ENCODE measurements at regions not wholly inside any gene's neighbourhood (a gene's known extent, or its start where the extent isn't known, plus 50 kb on each side); places are given as distances from the start of the nearest gene placed in this dataset.
A peak's percentile ranks its signal among the peaks of the same experiment; 100 is the strongest.

- H3K36me3 ChIP-seq (ENCODE audit: control insufficient read depth, insufficient read depth, low read length), result no peaks in the 10 kb centered on the region
- BruUV-seq (replicated peaks), result no TSS peak
- ChIA-PET POLR2A (no interaction called here), CTCF (no interaction called here)
- no peaks in the 10 kb centered on the region for H3K4me1 ChIP-seq (ENCODE audit: control insufficient read depth, insufficient read depth, low read length)
- in situ Hi-C loops (cut with HindIII; ENCODE audit: low pct_unique_long_range_greater_than_20kb, low sequenced_read_pairs) (no loop called here), intact Hi-C loops (cut with micrococcal nuclease; ENCODE audit: unreplicated experiment) (no loop called here)
- no peaks in the 10 kb centered on the region for H3K27me3 ChIP-seq (ENCODE audit: control insufficient read depth, insufficient read depth, low read length)
- TF ChIP-seq SIN3A (IDR thresholded peaks at IDR 0.05; ENCODE audit: borderline replicate concordance, insufficient read depth, low read depth, low read length) (no peak), REST (IDR thresholded peaks at IDR 0.05; ENCODE audit: insufficient read depth in 1 of 2, low read depth in 2 of 2, low read length in 1 of 2) (no peak), TCF7L2 (IDR thresholded peaks at IDR 0.05; ENCODE audit: low read depth, low read length) (no peak), POLR2AphosphoS5 (IDR thresholded peaks at IDR 0.05; ENCODE audit: low read depth, low read length) (no peak)
- TF ChIP-seq, protein P1, sequence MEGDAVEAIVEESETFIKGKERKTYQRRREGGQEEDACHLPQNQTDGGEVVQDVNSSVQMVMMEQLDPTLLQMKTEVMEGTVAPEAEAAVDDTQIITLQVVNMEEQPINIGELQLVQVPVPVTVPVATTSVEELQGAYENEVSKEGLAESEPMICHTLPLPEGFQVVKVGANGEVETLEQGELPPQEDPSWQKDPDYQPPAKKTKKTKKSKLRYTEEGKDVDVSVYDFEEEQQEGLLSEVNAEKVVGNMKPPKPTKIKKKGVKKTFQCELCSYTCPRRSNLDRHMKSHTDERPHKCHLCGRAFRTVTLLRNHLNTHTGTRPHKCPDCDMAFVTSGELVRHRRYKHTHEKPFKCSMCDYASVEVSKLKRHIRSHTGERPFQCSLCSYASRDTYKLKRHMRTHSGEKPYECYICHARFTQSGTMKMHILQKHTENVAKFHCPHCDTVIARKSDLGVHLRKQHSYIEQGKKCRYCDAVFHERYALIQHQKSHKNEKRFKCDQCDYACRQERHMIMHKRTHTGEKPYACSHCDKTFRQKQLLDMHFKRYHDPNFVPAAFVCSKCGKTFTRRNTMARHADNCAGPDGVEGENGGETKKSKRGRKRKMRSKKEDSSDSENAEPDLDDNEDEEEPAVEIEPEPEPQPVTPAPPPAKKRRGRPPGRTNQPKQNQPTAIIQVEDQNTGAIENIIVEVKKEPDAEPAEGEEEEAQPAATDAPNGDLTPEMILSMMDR (IDR thresholded peaks at IDR 0.05), result no peak
- no peak for ATAC-seq
- no peaks in the 10 kb centered on the region for H3K9me3 ChIP-seq (ENCODE audit: control insufficient read depth, insufficient read depth, low read depth, low read length)
- no peak for DNase-seq (ENCODE audit: low read depth, low spot score)
- H3K27ac ChIP-seq (ENCODE audit: low read length), result no peak overlapping the region
- H3K4me3 ChIP-seq (ENCODE audit: low read depth in 2 of 2, low read length in 2 of 2), result no peak overlapping the region
Measured at GRCh38 chr4:163063891-163064290, 102.8 kb downstream of the NAF1 start.

DNA sequence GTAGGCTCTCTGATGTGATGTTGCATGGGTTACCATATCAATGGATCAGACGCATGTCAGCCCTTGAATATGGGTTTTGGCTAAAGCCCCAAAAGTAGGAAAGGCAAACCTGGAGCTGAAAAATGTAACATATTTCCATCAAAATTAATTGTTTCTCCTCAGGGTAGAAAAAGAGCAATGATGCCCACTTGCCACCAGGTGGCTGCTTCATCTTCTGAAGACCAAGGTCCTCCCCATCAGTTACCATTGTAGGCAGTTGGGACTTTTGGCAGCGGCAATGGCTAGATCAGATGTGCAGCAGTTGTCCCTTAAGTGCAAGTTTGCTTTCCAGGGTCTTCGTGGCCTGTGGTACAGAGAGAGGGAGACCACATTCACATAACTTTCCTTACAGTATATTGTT is 118.2 kb downstream of the NAF1 start:
- no peak for TF ChIP-seq POLR2AphosphoS5 (IDR thresholded peaks at IDR 0.05; ENCODE audit: low read depth, low read length)
- no peak for TF ChIP-seq SIN3A (IDR thresholded peaks at IDR 0.05; ENCODE audit: borderline replicate concordance, insufficient read depth, low read depth, low read length)
- TF ChIP-seq TCF7L2 (IDR thresholded peaks at IDR 0.05; ENCODE audit: low read depth, low read length), result no peak
- no peak for TF ChIP-seq REST (IDR thresholded peaks at IDR 0.05; ENCODE audit: insufficient read depth in 1 of 2, low read depth in 2 of 2, low read length in 1 of 2)
- TF ChIP-seq, protein P1 (IDR thresholded peaks at IDR 0.05), result peak; percentile 50
- no peaks in the 10 kb centered on the region for H3K4me1 ChIP-seq (ENCODE audit: control insufficient read depth, insufficient read depth, low read length)
- H3K27ac ChIP-seq (ENCODE audit: low read length), result no peak overlapping the region
- intact Hi-C loops (cut with micrococcal nuclease; ENCODE audit: unreplicated experiment), result loop anchor here (5.0 to 10.0 kb wide), 2 partner anchors 146 to 284 kb away; partner anchors contain the start of gene NPY1R
- no peak overlapping the region for H3K4me3 ChIP-seq (ENCODE audit: low read depth in 2 of 2, low read length in 2 of 2)
- CTCF ChIA-PET, result no interaction called here
- ATAC-seq, result no peak
- POLR2A ChIA-PET, result no interaction called here
- BruUV-seq (replicated peaks), result no TSS peak
- no peak for DNase-seq (ENCODE audit: low read depth, low spot score)
- in situ Hi-C loops (cut with HindIII; ENCODE audit: low pct_unique_long_range_greater_than_20kb, low sequenced_read_pairs), result no loop called here
- no peaks in the 10 kb centered on the region for H3K36me3 ChIP-seq (ENCODE audit: control insufficient read depth, insufficient read depth, low read length)
- no peaks in the 10 kb centered on the region for H3K9me3 ChIP-seq (ENCODE audit: control insufficient read depth, insufficient read depth, low read depth, low read length)
- H3K27me3 ChIP-seq (ENCODE audit: control insufficient read depth, insufficient read depth, low read length), result no peaks in the 10 kb centered on the region

Measured in Panc1 (cell line).